Coronary artery (tissue), 2 donors: ENCODE measurements at regions not wholly inside any gene's neighbourhood (a gene's known extent, or its start where the extent isn't known, plus 50 kb on each side); places are given as distances from the start of the nearest gene placed in this dataset.

Source experiments
- DNase-seq: peaks from one replicate; pipeline ENCODE4 v3.0.0-alpha.2; 2017; ENCODE audit warnings: low spot score
- H3K27ac ChIP-seq, 2 donors: fragments of 200-600 bp; sonication (generic); one replicate each; pipeline ENCODE4 v1.5.1; 2016 to 2019
- H3K4me3 ChIP-seq: fragments of 200-600 bp; sonication (generic); 2 replicates; pipeline ENCODE4 v1.5.1; 2016; ENCODE audit warnings: mild to moderate bottlenecking, moderate library complexity
- CTCF ChIP-seq: fragments of 200-600 bp; sonication (generic); IDR thresholded peaks from one replicate; pipeline ENCODE4 v1.5.1; 2019; ENCODE audit warnings: antibody characterized with exemption

DNA sequence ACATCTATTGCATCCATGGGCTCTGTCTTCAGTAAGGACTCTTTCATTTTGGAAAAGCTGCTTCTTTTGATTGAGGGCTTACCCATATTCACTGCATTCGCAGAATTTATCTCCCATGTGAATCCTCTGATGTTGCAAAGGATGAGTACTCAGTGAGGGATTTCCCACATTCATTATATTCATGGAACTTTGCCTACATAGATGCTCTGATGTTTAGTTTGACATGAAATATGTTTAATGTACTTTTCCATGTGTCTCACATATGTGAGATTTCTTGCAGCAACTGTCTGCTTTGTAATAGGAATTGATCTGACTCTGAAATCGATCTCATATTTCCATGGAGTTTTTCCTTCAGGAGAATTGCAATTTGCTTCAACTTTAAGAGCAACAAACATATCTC, 1699.6 kb upstream of the FLRT2 start:
- TF ChIP-seq CTCF, result no peak
- no peak overlapping the region for H3K27ac ChIP-seq
- DNase-seq, result no peak

GRCh38 chr14:83838226-83838625, 1691.7 kb upstream of the FLRT2 start:
- Histone ChIP-seq H3K4me3 (no peak overlapping the region), H3K27ac (no peak overlapping the region)
- no peak for TF ChIP-seq CTCF
- no peak for DNase-seq

More for the DNA sequence above, 1699.6 kb upstream of the FLRT2 start:
- H3K4me3 ChIP-seq, result no peak overlapping the region

GRCh38 chr14:83842547-83842946, 1687.4 kb upstream of the FLRT2 start:
- Histone ChIP-seq H3K27ac (no peak overlapping the region), H3K4me3 (no peak overlapping the region)
- no peak for DNase-seq
- no peak for TF ChIP-seq CTCF

DNA sequence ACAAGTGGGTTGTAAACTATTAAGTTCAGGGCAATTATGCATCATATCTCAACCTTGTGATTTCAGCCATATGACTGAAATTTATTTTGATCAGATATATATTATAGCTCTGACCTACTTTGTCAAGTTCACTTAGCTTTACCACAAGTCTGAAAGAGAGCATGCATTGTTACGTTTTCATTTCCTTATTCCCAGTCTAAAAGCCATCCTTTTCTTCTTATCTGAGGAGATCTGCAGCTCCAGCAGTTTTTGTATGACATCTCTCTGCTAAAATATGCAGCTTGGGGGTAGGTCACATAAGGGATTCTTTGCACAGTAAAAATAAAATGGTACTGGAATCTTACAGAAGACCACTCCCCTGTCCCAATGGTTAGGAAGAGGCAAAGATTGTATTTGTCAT, 1682.8 kb upstream of the FLRT2 start:
- H3K4me3 ChIP-seq, result no peak overlapping the region
- no peak for DNase-seq
- no peak overlapping the region for H3K27ac ChIP-seq
- TF ChIP-seq CTCF, result no peak

DNA sequence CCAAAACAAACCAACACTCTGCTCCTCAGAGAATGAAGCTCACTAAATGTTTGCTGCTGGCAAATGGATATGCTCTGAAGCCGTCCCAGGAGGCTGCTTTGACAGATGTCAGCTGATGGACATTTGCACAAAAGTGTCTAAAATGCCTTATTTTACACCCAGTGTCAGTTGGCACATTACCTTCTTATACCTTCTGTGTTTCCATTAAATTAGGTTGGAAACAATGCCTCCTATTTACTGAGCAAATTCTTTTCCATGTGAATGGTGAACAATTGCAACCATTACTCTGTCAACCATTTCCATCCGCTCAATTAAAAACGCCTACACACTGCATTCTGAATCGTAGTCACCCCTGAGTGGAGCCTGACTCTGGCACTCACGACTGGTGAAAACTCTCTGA, 1679.9 kb upstream of the FLRT2 start:
- TF ChIP-seq CTCF, result no peak
- Histone ChIP-seq H3K4me3 (no peak overlapping the region), H3K27ac (no peak overlapping the region)
- DNase-seq, result no peak

GRCh38 chr14:83856334-83856733, 1673.6 kb upstream of the FLRT2 start:
- no peak for TF ChIP-seq CTCF
- Histone ChIP-seq H3K4me3 (no peak overlapping the region), H3K27ac (no peak overlapping the region)
- no peak for DNase-seq

DNA sequence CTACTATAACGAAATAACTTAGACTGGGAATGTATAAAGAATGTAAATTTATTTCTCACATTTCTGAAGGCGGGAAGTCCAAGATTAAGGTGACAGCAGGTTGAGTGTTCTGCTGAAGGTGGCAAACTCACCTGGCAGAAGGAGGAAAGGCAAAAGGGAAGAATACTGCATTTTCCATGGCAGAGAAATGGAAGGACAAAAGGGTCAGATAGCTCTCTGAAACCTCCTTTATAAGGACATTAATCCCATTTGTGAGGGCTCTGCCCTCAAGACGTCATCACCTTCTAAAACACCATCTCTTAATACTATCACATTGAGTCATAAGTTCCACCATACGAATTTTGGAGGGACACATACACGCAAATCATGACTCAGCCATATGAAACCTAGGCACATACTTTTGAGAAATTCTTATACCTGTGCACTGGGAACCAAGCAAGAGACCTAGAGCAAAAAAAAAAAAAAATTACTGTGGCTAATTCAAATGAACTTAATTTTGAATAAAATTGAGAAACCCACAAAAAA, 1669.3 kb upstream of the FLRT2 start:
- no peak overlapping the region for H3K27ac ChIP-seq
- no peak for DNase-seq
- no peak for TF ChIP-seq CTCF
- no peak overlapping the region for H3K4me3 ChIP-seq
